ENCODE measurements at regions not wholly inside any gene's neighbourhood (a gene's known extent, or its start where the extent isn't known, plus 50 kb on each side); places are given as distances from the start of the nearest gene placed in this dataset.

GRCh38 chr2:236965021-236965840 lies 120.5 kb upstream of the COPS8 start:
- TF ChIP-seq CTCF (IDR thresholded peaks at IDR 0.05; ENCODE audit: control extremely low read depth in 1 of 3, insufficient read depth in 1 of 3, low read depth in 1 of 3, low read length in 3 of 3): no peak
- TF ChIP-seq POLR2A (IDR thresholded peaks at IDR 0.05; ENCODE audit: control extremely low read depth in 1 of 2, low read depth in 2 of 2, low read length in 2 of 2): no peak
- no peak for TF ChIP-seq SIN3A (conservative IDR thresholded peaks at IDR 0.05 in 1 of 2, IDR thresholded peaks at IDR 0.05 in 1 of 2; ENCODE audit: low read depth in 1 of 2, low read length in 2 of 2)
- TF ChIP-seq POLR2AphosphoS5 (IDR thresholded peaks at IDR 0.05; ENCODE audit: low read depth, low read length): no peak
- TF ChIP-seq EP300 (IDR thresholded peaks at IDR 0.05; ENCODE audit: borderline replicate concordance in 1 of 2, low read depth in 2 of 2, low read length in 2 of 2): no peak; a peak in 1 of 3 replicates
- no peak for TF ChIP-seq YY1 (IDR thresholded peaks at IDR 0.05; ENCODE audit: low read depth, low read length)
- TF ChIP-seq CEBPB (IDR thresholded peaks at IDR 0.05; ENCODE audit: low read depth, low read length): no peak
- TF ChIP-seq, protein P1, sequence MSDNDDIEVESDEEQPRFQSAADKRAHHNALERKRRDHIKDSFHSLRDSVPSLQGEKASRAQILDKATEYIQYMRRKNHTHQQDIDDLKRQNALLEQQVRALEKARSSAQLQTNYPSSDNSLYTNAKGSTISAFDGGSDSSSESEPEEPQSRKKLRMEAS (IDR thresholded peaks at IDR 0.05): no peak

All from H1 (cell line).